HG03064 (cell line): ENCODE measurements at regions not wholly inside any gene's neighbourhood (a gene's known extent, or its start where the extent isn't known, plus 50 kb on each side); places are given as distances from the start of the nearest gene placed in this dataset.
"Not testable (repeated sequence)": the region's sequence is repeated elsewhere in the genome, so short reads cannot be mapped to it uniquely, and the experiment has no call there.

ENCODE experiments used
- ATAC-seq: cut with Tn5 transposase; IDR thresholded peaks from one replicate; pipeline ENCODE4 v1.9.1; 2021; ENCODE audit warnings: low read depth; ENCODE audit not compliant: unreplicated experiment

GRCh38 chr10:9045311-9045710 is 990.8 kb downstream of the GATA3 start:
- no peak for ATAC-seq

GRCh38 chr10:9051328-9051974 is 997.0 kb downstream of the GATA3 start:
- no peak for ATAC-seq

- ATAC-seq, result no peak
These were observed 998.3 kb downstream of the GATA3 start for GRCh38 chr10:9052767-9053166.

- ATAC-seq, result no peak
These were observed 1002.0 kb downstream of the GATA3 start for GRCh38 chr10:9056521-9056920.

- not testable (repeated sequence) for ATAC-seq
These were observed 1002.8 kb downstream of the GATA3 start for GRCh38 chr10:9057293-9057692.

GRCh38 chr10:9060314-9060713 is 1005.8 kb downstream of the GATA3 start:
- ATAC-seq, result no peak

- no peak for ATAC-seq
These were observed 1007.4 kb downstream of the GATA3 start for GRCh38 chr10:9061871-9062270.

GRCh38 chr10:9066152-9066551 is 1011.7 kb downstream of the GATA3 start:
- ATAC-seq, result no peak

- ATAC-seq, result no peak
These were observed 1013.5 kb downstream of the GATA3 start for GRCh38 chr10:9068003-9068402.

GRCh38 chr10:9069136-9069535 is 1014.6 kb downstream of the GATA3 start:
- ATAC-seq, result no peak

GRCh38 chr10:9075420-9075819 is 1020.9 kb downstream of the GATA3 start:
- ATAC-seq, result no peak

- no peak for ATAC-seq
These were observed 1021.6 kb downstream of the GATA3 start for GRCh38 chr10:9076066-9076465.

GRCh38 chr10:9081253-9081652 is 1026.8 kb downstream of the GATA3 start:
- ATAC-seq, result no peak

- no peak for ATAC-seq
These were observed 1027.5 kb downstream of the GATA3 start for GRCh38 chr10:9081961-9082360.

GRCh38 chr10:9091530-9092093 is 1037.1 kb downstream of the GATA3 start:
- no peak for ATAC-seq

GRCh38 chr10:9096288-9096687 is 1041.8 kb downstream of the GATA3 start:
- ATAC-seq, result no peak

GRCh38 chr10:9097206-9097990 is 1042.9 kb downstream of the GATA3 start:
- no peak for ATAC-seq

- ATAC-seq, result no peak
These were observed 1043.5 kb downstream of the GATA3 start for GRCh38 chr10:9097991-9098306.

GRCh38 chr10:9102026-9102425 is 1047.5 kb downstream of the GATA3 start:
- ATAC-seq, result no peak

GRCh38 chr10:9103301-9103700 is 1048.8 kb downstream of the GATA3 start:
- no peak for ATAC-seq

- ATAC-seq, result no peak
These were observed 1057.5 kb downstream of the GATA3 start for GRCh38 chr10:9111976-9112375.

GRCh38 chr10:9126728-9127127 is 1072.2 kb downstream of the GATA3 start:
- no peak for ATAC-seq
